Adrenal gland (tissue), 5 donors: ENCODE measurements at regions not wholly inside any gene's neighbourhood (a gene's known extent, or its start where the extent isn't known, plus 50 kb on each side); places are given as distances from the start of the nearest gene placed in this dataset.
"Not testable (repeated sequence)": the region's sequence is repeated elsewhere in the genome, so short reads cannot be mapped to it uniquely, and the experiment has no call there.

ENCODE experiments used
- POLR2A ChIP-seq, 2 donors: fragments of 450-650 bp; IDR thresholded peaks; one replicate each; pipeline ENCODE4 v1.6.1; 2017; ENCODE audit warnings: antibody characterized with exemption in 2 of 2, mild to moderate bottlenecking in 2 of 2, moderate library complexity in 1 of 2
- TF ChIP-seq, protein P1 (sequence below), 6 experiments: fragments of 450-650 bp in 4 of 6; fragments of 200-600 bp in 2 of 6; sonication (generic) in 1 of 6; IDR thresholded peaks; 1 replicate in 5 of 6; 2 replicates in 1 of 6; pipeline versions ENCODE4 v1.5.1 to v1.8.0; 2016 to 2021; ENCODE audit warnings: antibody characterized with exemption in 6 of 6, mild to moderate bottlenecking in 2 of 6, moderate library complexity in 1 of 6
- donor health status: DM: no; HTN: no; CAD: no.

DNA sequence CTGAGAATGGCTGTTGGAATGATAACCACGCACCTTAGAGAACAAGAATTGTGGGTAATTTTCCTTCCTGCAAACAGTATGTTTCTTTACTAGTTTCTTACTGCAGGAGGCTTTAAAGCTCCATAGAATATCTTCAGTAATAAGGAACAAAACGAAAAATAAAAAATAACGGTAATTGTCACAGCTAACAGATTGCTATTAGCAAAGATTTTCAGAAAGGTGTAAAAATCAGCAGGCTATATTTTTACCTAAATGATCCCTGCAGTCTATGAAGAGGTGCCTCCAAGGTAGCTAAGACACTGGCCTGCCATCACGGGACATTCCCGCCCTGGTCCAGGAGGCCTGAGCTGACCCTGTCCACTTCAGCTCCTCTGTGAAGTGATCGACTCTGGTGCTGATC, 127.6 kb upstream of the KCNJ18 start:
- TF ChIP-seq, protein P1, sequence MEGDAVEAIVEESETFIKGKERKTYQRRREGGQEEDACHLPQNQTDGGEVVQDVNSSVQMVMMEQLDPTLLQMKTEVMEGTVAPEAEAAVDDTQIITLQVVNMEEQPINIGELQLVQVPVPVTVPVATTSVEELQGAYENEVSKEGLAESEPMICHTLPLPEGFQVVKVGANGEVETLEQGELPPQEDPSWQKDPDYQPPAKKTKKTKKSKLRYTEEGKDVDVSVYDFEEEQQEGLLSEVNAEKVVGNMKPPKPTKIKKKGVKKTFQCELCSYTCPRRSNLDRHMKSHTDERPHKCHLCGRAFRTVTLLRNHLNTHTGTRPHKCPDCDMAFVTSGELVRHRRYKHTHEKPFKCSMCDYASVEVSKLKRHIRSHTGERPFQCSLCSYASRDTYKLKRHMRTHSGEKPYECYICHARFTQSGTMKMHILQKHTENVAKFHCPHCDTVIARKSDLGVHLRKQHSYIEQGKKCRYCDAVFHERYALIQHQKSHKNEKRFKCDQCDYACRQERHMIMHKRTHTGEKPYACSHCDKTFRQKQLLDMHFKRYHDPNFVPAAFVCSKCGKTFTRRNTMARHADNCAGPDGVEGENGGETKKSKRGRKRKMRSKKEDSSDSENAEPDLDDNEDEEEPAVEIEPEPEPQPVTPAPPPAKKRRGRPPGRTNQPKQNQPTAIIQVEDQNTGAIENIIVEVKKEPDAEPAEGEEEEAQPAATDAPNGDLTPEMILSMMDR (IDR thresholded peaks at IDR 0.05), result not testable (repeated sequence)
- not testable (repeated sequence) for TF ChIP-seq POLR2A (IDR thresholded peaks at IDR 0.05)
